MCF 10A (cell line): ENCODE measurements at regions not wholly inside any gene's neighbourhood (a gene's known extent, or its start where the extent isn't known, plus 50 kb on each side); places are given as distances from the start of the nearest gene placed in this dataset.

Experiments used
- BruUV-seq: library from RNA; stranded (reverse); fragments of 400-500 nt; replicated peaks from 2 replicates; lab custom pipeline; 2021; lab: Mats Ljungman, UMichigan
- CTCF ChIA-PET: fragments of 300-600 bp; sonication (Branson Sonifier 250); formaldehyde crosslinking; extraction: SDS; loops from one replicate; lab custom pipeline; 2021; ENCODE audit warnings: antibody characterized with exemption, inconsistent platforms; lab: Yijun Ruan, JAX
- POLR2A ChIA-PET: fragments of 300-600, 350-650 bp; sonication (Branson Sonifier 250); formaldehyde crosslinking; extraction: SDS; loops from one replicate; lab custom pipeline; 2020; ENCODE audit warnings: antibody characterized with exemption, inconsistent platforms; lab: Yijun Ruan, JAX
- DNase-seq: peaks from one replicate; pipeline ENCODE4 v3.0.0-alpha.2; 2018; ENCODE audit not compliant: unreplicated experiment
- H3K27ac Mint-ChIP-seq: one replicate; pipeline ENCODE4 v1.8.0; 2022; ENCODE audit warnings: mild to moderate bottlenecking, low read depth, mixed read lengths; ENCODE audit not compliant: unreplicated experiment
- H3K27me3 Mint-ChIP-seq: one replicate; pipeline ENCODE4 v1.8.0; 2022; ENCODE audit warnings: mixed read lengths; ENCODE audit not compliant: insufficient read depth, unreplicated experiment
- H3K36me3 Mint-ChIP-seq: one replicate; pipeline ENCODE4 v1.8.0; 2022; ENCODE audit warnings: mild to moderate bottlenecking, moderate library complexity, mixed read lengths; ENCODE audit not compliant: insufficient read depth, unreplicated experiment
- H3K4me1 Mint-ChIP-seq: one replicate; pipeline ENCODE4 v1.8.0; 2022; ENCODE audit warnings: mixed read lengths; ENCODE audit not compliant: insufficient read depth, unreplicated experiment
- H3K4me3 Mint-ChIP-seq: one replicate; pipeline ENCODE4 v1.8.0; 2022; ENCODE audit warnings: mild to moderate bottlenecking, moderate library complexity, mixed read lengths; ENCODE audit not compliant: unreplicated experiment
- H3K9me3 Mint-ChIP-seq: one replicate; pipeline ENCODE4 v1.8.0; 2022; ENCODE audit warnings: mixed read lengths; ENCODE audit not compliant: unreplicated experiment
- intact Hi-C: fragments of 100-400 bp; cut with micrococcal nuclease; formaldehyde crosslinking; loops from 2 replicates; pipeline ENCODE4 v1.14.1; 2022
- TF ChIP-seq, protein P1 (sequence below): fragments of 200-600 bp; IDR thresholded peaks from one replicate; pipeline ENCODE4 v1.8.0; 2022; ENCODE audit warnings: antibody characterized with exemption, mild to moderate bottlenecking; ENCODE audit not compliant: unreplicated experiment

DNA sequence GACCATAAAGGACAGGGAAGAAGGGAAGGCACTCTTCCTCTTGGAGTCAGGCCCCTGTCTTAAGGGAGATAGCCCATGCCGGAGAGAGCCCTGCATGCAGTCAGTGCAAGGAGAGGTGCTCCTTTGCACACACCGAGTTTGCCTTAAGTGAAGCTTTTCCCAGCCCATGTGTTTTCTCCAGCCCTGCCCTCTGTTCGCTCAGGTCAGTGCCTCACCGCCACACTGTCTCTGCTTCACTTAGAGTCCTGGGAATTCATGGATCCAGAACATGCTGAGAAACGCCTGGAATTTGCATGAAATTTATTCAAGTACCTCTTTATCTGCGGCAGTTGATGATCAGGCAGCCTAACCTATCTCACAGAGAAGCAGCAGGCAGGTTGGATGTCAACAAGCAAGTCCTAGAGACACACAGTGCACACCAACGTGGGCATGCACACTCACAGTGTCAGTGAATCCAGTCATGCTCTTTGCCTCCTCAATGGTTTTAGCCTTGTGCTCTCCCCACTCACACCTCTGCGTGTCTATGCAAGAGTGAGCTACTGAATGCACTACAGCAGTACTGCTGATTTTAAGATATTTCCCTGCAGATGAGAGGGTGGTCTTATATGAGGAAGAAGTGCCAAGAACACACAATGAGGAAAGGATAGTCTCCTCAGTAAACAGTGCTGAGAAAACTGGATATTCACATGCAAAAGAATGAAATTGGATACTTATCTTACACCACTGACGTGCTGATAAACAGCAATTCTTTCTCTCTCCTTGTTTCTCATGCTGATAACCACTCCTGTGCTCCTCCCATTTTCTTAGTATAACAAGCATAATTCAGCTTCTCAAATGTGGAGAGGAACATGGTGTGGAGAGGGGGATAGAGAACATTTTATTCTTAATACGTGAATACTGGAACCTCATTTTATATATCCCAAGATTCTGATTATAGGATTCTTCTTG is 295.1 kb upstream of the CDYL start:
- Mint-ChIP-seq H3K27me3 (no peaks in the 10 kb centered on the region), H3K4me1 (no peaks in the 10 kb centered on the region), H3K9me3 (no peaks in the 10 kb centered on the region), H3K36me3 (no peaks in the 10 kb centered on the region), H3K4me3 (no peak overlapping the region), H3K27ac (no peak overlapping the region)
- TF ChIP-seq, protein P1, sequence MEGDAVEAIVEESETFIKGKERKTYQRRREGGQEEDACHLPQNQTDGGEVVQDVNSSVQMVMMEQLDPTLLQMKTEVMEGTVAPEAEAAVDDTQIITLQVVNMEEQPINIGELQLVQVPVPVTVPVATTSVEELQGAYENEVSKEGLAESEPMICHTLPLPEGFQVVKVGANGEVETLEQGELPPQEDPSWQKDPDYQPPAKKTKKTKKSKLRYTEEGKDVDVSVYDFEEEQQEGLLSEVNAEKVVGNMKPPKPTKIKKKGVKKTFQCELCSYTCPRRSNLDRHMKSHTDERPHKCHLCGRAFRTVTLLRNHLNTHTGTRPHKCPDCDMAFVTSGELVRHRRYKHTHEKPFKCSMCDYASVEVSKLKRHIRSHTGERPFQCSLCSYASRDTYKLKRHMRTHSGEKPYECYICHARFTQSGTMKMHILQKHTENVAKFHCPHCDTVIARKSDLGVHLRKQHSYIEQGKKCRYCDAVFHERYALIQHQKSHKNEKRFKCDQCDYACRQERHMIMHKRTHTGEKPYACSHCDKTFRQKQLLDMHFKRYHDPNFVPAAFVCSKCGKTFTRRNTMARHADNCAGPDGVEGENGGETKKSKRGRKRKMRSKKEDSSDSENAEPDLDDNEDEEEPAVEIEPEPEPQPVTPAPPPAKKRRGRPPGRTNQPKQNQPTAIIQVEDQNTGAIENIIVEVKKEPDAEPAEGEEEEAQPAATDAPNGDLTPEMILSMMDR, result no peak
- ChIA-PET POLR2A (no interaction called here), CTCF (no interaction called here)
- no TSS peak for BruUV-seq
- intact Hi-C loops, result no loop called here
- DNase-seq, result no peak

DNA sequence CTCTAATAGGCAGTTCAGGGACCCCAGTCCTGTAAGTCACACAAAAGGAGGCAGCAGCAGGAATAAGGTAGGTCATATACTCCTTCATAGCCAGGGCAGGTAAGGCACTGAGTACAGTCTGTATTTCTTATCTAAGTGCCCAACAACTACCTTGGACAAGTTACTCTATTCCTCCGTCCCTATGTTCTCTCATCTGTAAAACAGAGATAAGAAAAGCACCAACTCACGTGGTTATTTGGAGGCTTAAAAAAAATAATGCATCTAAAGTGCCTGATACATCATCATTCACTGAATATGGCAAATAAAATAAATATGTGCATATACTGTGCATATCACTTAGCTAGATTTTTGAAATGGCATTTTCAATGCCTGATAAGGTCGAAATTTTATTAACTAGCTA is 298.1 kb upstream of the CDYL start:
- no peak for DNase-seq
- H3K4me3 Mint-ChIP-seq, result no peak overlapping the region
- POLR2A ChIA-PET, result interaction anchor here (0.7 kb wide), 1 partner anchor 85 kb away, joined by 3 read pairs; no protein-coding TSS in a partner anchor
- BruUV-seq, result no TSS peak
- H3K9me3 Mint-ChIP-seq, result peaks cover 1% of the 10 kb centered on the region
- intact Hi-C loops, result no loop called here
- H3K4me1 Mint-ChIP-seq, result no peaks in the 10 kb centered on the region
- TF ChIP-seq, protein P1, result no peak
- no peaks in the 10 kb centered on the region for H3K36me3 Mint-ChIP-seq
- CTCF ChIA-PET, result interaction anchor here (0.8 kb wide), 1 partner anchor 370 kb away, joined by 3 read pairs; no protein-coding TSS in a partner anchor
- H3K27me3 Mint-ChIP-seq, result no peaks in the 10 kb centered on the region
- no peak overlapping the region for H3K27ac Mint-ChIP-seq

DNA sequence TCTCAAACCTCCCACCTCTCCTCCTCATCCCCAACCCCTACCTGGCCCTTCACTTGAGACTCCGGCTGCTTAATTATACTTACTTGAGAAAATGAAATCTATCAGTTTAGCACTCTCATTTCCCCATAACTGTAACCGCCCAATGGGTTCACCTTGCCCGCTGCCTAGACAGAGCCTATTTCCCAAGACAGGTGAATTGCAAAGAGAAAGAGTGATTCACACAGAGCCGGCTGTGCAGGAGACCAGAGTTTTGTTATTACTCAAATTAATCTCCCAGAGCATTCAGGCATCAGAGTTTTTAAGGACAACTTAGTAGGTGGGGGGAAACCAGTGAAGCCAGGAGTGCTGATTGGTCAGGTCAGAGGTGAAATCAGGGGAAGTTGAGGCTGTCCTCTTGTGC is 301.4 kb upstream of the CDYL start:
- intact Hi-C loops, result no loop called here
- BruUV-seq, result no TSS peak
- TF ChIP-seq, protein P1, result no peak
- H3K27ac Mint-ChIP-seq, result no peak overlapping the region
- no peak overlapping the region for H3K4me3 Mint-ChIP-seq
- ChIA-PET POLR2A (no interaction called here), CTCF (no interaction called here)
- H3K36me3 Mint-ChIP-seq, result no peaks in the 10 kb centered on the region
- no peaks in the 10 kb centered on the region for H3K4me1 Mint-ChIP-seq
- peaks cover 23% of the 10 kb centered on the region for H3K9me3 Mint-ChIP-seq
- no peaks in the 10 kb centered on the region for H3K27me3 Mint-ChIP-seq
- DNase-seq, result peak; percentile 4

DNA sequence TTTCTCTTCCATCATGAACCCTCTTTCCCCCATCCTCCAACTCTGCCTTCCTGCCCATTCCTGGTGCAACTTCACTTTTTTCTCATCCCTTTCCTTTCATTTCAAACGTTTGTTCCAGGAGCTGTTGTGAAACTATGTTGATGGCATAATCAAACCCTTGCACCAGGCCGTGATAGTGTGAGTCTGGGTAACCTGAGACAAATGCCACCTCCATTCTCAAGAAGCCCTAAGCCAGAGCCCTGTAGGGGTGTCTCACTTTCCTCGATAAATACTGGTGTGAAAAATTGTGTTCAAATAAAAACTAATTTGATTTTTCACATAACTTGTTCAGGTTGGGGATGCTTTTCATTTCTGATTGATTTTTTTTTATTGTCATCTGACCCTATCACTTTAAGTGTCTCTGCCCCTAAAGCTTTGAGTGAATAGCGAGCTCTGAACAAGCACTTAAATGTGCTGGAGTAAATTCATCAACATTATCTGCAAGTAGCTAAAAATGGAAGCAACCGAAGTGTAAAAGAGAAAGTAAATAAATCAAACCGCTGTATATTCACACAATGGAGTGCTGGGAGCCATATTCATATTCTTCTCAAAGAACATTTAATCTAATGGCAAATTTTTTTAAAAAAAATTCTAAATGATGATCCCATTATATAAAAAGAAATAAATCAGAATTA is 303.1 kb upstream of the CDYL start:
- ChIA-PET POLR2A (no interaction called here), CTCF (no interaction called here)
- BruUV-seq, result no TSS peak

More for the DNA sequence above, 303.1 kb upstream of the CDYL start:
- intact Hi-C loops, result no loop called here
- DNase-seq, result peak; percentile 6
- no peak overlapping the region for H3K4me3 Mint-ChIP-seq
- no peaks in the 10 kb centered on the region for H3K27me3 Mint-ChIP-seq
- TF ChIP-seq, protein P1, result no peak
- no peaks in the 10 kb centered on the region for H3K36me3 Mint-ChIP-seq
- H3K27ac Mint-ChIP-seq, result no peak overlapping the region
- no peaks in the 10 kb centered on the region for H3K4me1 Mint-ChIP-seq
- peaks cover 23% of the 10 kb centered on the region for H3K9me3 Mint-ChIP-seq
